Right atrium auricular region (tissue), 2 donors: ENCODE measurements at regions not wholly inside any gene's neighbourhood (a gene's known extent, or its start where the extent isn't known, plus 50 kb on each side); places are given as distances from the start of the nearest gene placed in this dataset.

ENCODE experiments used
- DNase-seq: peaks from one replicate; pipeline ENCODE4 v3.0.0-alpha.2; 2019; ENCODE audit warnings: low spot score
- H3K27ac ChIP-seq, 2 donors: fragments of 200-600 bp; sonication (generic); 1 replicate in 1 of 2; 2 replicates in 1 of 2; pipeline ENCODE4 v1.5.1; 2016 to 2019
- H3K27me3 ChIP-seq, 2 donors: fragments of 200-600 bp; sonication (generic); one replicate each; pipeline versions ENCODE4 v1.5.1 to v1.6.0; 2017 to 2019
- H3K36me3 ChIP-seq: fragments of 200-600 bp; sonication (generic); one replicate; pipeline ENCODE4 v1.5.1; 2016
- H3K4me1 ChIP-seq, 2 donors: fragments of 200-600 bp; sonication (generic); one replicate each; pipeline versions ENCODE4 v1.5.1 to v1.6.0; 2017 to 2019
- H3K4me3 ChIP-seq, 2 donors: fragments of 200-600 bp; sonication (generic); 1 replicate in 1 of 2; 2 replicates in 1 of 2; pipeline ENCODE4 v1.5.1; 2017 to 2019; ENCODE audit warnings: mild to moderate bottlenecking in 1 of 2, moderate library complexity in 1 of 2
- H3K9me3 ChIP-seq, 2 donors: fragments of 200-600 bp; sonication (generic); one replicate each; pipeline ENCODE4 v1.5.1; 2019
- CTCF ChIP-seq, 2 donors: fragments of 200-600 bp; sonication (generic); IDR thresholded peaks; one replicate each; pipeline ENCODE4 v1.5.1; 2019; ENCODE audit warnings: antibody characterized with exemption in 2 of 2

DNA sequence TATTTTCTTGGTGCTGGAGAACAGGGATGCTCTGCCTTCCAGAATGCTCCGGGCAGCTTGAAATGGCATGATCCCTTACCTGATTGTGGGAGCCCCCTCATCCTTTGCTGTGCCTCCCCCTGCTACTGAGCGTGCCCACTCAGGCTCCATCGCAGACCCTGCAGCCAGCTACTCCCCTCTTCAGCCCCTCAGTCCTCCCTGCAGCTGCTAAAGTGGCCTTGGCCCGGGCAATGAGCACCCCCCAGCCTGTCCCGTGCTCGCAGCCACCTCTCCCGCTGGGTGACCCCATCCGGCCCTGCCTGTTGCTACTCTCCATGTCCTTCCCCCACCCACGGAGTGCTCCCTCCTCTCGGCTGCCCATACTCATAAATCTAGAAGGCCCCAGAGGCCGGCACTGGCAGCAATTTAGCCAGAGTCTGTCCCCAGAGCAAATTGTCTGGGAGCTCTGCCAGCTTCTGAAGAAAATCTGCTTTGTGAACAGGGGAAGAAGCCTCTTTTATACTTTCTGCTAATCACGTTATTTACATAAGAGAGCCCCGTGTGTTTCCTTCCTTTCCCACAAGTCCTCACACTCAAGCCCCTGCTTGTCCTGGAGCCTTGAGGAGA is 143.7 kb upstream of the FRMD6 start:
- Histone ChIP-seq H3K27me3 (no peaks in the 10 kb centered on the region), H3K4me1 (peaks cover 0 to 13% of the 10 kb centered on the region in 2 donors), H3K9me3 (no peaks in the 10 kb centered on the region), H3K36me3 (no peaks in the 10 kb centered on the region), H3K27ac (peak overlapping the region in 1 of 2 donors; percentile 33), H3K4me3 (no peak overlapping the region)
- no peak for DNase-seq
- no peak for TF ChIP-seq CTCF (IDR thresholded peaks at IDR 0.05)

GRCh38 chr14:51511265-51511664 is 140.4 kb upstream of the FRMD6 start:
- no peaks in the 10 kb centered on the region for H3K36me3 ChIP-seq
- no peak for DNase-seq
- no peak overlapping the region for H3K4me3 ChIP-seq
- H3K27me3 ChIP-seq = no peaks in the 10 kb centered on the region
- TF ChIP-seq CTCF (IDR thresholded peaks at IDR 0.05) = no peak
- no peaks in the 10 kb centered on the region for H3K9me3 ChIP-seq
- H3K4me1 ChIP-seq = peaks cover 0 to 13% of the 10 kb centered on the region in 2 donors
- no peak overlapping the region for H3K27ac ChIP-seq

GRCh38 chr14:51512316-51512715 is 139.4 kb upstream of the FRMD6 start:
- H3K4me3 ChIP-seq = no peak overlapping the region
- no peaks in the 10 kb centered on the region for H3K9me3 ChIP-seq
- no peak for TF ChIP-seq CTCF (IDR thresholded peaks at IDR 0.05)
- H3K27ac ChIP-seq = no peak overlapping the region
- H3K36me3 ChIP-seq = no peaks in the 10 kb centered on the region
- no peaks in the 10 kb centered on the region for H3K27me3 ChIP-seq
- no peak for DNase-seq
- H3K4me1 ChIP-seq = peaks cover 0 to 12% of the 10 kb centered on the region in 2 donors

GRCh38 chr14:51513281-51513680 is 138.4 kb upstream of the FRMD6 start:
- H3K36me3 ChIP-seq = no peaks in the 10 kb centered on the region
- TF ChIP-seq CTCF (IDR thresholded peaks at IDR 0.05) = no peak
- H3K27ac ChIP-seq = no peak overlapping the region
- H3K4me3 ChIP-seq = no peak overlapping the region
- H3K9me3 ChIP-seq = no peaks in the 10 kb centered on the region
- DNase-seq = no peak
- peaks cover 0 to 2% of the 10 kb centered on the region in 2 donors for H3K4me1 ChIP-seq
- no peaks in the 10 kb centered on the region for H3K27me3 ChIP-seq

DNA sequence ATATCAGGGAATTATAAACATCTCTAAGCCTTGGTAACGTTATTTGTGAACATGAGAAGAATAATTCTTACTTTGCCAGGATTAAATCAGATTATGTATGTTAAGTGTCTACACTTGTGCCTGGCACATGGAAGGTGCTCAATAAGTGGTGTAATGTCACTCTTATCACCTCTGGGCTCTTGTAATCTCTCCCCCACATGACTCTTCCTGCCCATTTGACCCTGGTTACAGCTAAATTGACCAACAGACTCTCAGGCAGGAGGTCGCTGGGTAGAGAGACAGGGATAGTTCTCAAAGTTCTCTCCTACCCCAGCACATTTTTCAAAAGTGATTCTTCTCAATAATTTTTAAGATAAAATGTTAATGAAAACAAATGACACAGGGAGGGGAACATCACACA is 137.8 kb upstream of the FRMD6 start:
- no peak for TF ChIP-seq CTCF (IDR thresholded peaks at IDR 0.05)
- H3K4me3 ChIP-seq = no peak overlapping the region
- H3K27ac ChIP-seq = no peak overlapping the region
- DNase-seq = no peak
- no peaks in the 10 kb centered on the region for H3K9me3 ChIP-seq
- H3K4me1 ChIP-seq = no peaks in the 10 kb centered on the region
- H3K27me3 ChIP-seq = no peaks in the 10 kb centered on the region
- H3K36me3 ChIP-seq = no peaks in the 10 kb centered on the region

DNA sequence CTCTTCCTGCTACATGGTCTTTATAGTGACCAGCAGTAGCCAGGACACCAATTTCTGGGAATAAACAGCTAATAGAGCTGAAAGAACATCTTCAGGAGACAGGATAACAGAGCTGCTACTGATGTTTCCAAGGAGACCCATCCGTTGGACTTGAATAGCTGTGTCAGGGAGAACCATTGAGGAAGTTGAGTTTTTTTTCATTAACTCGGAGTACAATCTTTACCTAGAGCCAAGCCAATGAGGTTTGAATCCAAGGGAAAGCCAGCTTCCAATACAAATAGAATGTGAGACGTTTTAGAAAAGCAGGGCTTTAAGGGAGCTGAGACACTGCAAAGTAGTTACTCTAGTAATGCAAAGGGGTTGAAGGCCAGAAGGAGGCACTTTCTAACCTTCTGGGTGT is 136.1 kb upstream of the FRMD6 start:
- Histone ChIP-seq H3K4me1 (no peaks in the 10 kb centered on the region), H3K4me3 (no peak overlapping the region), H3K9me3 (no peaks in the 10 kb centered on the region), H3K36me3 (no peaks in the 10 kb centered on the region), H3K27me3 (no peaks in the 10 kb centered on the region), H3K27ac (no peak overlapping the region)
- no peak for DNase-seq
- TF ChIP-seq CTCF (IDR thresholded peaks at IDR 0.05) = no peak
